HG03469 (cell line): ENCODE measurements at regions not wholly inside any gene's neighbourhood (a gene's known extent, or its start where the extent isn't known, plus 50 kb on each side); places are given as distances from the start of the nearest gene placed in this dataset.
A peak's percentile ranks its signal among the peaks of the same experiment; 100 is the strongest.

Experiments used
- ATAC-seq: cut with Tn5 transposase; IDR thresholded peaks from one replicate; pipeline ENCODE4 v1.9.1; 2021; ENCODE audit warnings: mild to moderate bottlenecking, moderate library complexity, moderate number of reproducible peaks; ENCODE audit not compliant: unreplicated experiment

DNA sequence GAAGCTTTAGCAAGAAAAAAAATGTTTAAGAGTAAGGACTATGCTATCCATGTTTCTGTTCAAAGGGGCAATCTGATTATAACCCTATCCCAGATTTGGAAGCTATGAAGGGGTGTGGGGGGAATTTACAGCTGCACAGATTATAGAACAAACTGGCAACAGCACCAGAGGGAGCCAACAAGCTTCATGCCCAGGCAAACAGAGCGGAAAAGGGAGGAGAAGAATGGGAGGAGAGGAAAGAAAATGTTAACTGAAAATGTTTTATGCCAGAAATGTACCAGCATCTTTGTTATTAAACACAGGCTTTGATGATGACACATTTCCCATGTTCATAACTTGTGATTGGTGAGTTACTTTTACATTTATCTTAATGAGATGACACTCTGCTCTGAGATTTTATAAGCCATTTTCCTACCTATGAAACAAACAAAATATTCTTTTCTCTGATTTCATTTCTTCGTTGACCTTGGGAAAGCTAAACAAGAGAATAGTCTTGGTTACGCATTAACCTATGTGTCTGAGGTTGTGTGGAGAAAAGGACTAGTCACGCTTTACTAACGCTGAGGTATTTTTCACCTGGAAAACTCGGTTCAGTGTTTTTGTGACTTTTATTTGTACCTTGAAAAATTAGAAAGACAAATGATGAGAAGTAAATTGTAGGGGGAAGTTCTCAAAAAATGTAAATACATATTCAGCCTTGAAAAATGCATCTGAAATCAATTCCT lies 235.8 kb upstream of the MIR17HG start:
- no peak for ATAC-seq

DNA sequence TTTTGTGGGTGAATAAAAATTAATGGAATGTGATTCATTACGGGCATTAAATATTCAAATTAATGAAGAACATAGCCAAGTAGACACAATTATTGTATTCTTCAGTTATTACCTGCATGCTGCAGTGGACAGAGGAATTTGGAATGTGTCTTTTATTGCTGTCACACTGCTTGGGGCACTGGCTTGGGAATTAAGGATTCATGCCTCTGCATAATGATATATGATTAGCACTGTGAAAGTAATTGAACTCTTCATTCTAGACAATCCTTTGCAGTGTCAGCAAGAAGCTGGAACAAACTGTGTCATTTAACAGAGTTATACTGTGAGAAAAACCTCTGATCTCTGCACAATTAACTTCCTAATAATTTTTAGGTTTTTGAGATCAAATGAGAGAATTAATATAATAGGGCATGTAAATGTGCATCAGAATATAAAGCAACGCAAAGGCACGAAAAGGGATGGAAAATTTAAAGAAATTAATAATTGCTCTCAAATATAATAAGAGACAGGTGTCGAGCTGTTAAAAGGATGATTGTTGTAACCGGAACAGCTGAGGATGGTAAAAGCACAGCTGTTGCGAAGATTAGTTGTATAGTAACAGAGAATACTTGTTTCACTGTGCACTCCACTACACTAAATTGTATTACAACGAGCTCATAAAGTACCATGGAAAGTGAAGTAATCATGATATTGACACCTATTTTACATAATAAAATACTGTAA lies 235.1 kb upstream of the MIR17HG start:
- ATAC-seq = no peak

- no peak for ATAC-seq
These were observed 234.6 kb upstream of the MIR17HG start for GRCh38 chr13:91112924-91113277.

DNA sequence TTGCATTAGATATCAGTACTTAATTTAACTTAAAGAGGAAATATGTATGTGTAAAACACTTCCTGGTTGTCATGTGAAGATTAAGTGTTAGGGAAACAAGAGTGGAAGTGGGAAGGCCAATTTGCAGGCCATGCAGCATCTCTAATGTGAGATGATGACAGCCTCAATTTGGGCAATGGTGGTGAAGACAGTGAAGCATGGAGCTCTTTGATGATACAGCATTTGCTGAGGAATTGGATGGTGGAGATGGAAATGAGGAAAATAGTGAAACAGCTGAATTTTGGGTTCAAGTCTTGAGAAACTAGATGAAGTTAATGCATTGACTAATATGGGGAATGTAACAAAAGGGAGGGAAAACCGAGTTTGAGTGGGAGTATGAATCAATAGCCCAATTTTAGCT lies 231.7 kb upstream of the MIR17HG start:
- no peak for ATAC-seq

DNA sequence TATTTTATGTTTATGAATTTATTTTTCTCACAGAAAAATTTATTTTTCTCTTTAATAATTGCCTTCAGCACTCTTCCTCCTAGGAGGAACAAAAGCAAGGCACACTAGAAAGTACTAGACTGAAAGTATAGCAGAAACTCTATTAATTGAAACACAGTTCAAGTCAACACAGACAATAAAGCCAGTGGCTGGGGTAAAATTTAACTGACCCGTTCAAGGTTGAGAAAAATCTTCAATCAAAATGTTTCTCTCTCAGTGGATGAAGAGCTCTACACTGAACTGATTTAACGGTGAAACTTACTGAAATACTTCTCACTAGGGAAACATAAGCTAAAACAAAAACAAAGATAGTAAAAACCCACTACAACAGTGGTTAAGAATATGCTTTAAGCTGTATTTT lies 230.1 kb upstream of the MIR17HG start:
- no peak for ATAC-seq

DNA sequence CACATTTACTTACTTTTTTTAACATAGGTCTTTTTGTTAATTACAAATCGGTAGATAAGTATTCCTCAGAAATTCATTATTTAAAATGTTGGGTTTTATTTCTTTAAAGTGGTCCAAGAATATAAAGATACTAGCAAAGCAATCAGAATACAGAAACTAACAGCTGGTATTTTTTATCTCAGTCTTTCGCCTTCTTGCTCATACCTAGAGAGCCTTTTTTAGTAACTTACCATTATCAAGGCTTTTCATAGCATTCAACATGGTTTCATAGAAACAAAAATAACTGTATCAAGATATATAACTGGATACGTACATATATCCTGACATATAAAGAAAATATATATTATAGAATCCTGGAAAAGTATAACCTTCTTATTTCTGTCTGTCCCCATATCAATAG lies 227.8 kb upstream of the MIR17HG start:
- no peak for ATAC-seq

DNA sequence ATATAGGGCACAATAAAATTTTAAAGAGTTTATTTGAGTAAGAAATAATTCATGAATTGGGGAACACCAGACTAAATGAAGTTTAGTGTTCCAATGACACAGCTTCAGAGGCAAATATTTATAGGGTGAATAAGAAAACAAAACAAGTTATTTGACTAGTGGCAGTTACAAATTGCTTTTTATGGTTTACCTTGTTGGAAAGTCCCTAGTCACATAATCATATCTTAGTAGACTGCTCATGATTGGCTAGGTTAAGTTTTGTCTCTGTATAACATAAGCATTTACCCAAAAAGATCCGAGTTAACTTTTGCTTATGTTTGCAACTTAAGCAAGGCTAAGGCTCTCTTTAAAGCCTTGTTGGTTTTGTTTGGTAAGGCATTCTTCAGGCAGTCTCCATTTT lies 224.7 kb upstream of the MIR17HG start:
- ATAC-seq = no peak

DNA sequence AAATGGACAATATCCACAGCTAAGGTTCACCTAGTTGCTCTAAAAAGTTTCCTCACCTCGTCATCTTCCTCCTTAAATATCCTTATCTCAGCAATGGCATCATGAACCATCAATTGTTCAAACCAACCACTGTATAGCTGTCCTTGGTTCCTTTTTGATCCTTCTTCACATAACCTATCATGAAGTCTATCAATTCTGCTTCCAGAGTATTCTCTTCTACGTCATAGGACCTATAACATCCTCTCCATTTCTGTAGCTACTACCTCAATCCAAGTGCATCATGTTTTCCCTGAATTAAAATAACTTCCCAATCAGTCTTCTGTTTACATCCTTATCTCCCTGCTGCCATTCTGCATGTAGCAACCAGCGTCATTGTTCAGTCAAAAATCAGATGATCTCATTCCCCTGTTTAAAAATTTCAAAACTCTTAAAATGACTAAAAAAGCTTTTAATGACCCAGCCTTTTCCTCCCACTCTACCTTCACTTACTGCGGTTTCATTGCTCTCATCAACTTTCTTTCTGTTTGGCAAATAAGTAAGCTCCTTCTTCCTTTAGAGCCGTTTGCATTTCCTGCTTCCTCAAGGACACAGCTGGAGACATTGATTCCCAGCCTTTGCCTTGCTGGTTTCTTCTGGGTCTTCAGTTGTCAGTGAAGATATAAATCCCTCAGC lies 223.9 kb upstream of the MIR17HG start:
- ATAC-seq = no peak

DNA sequence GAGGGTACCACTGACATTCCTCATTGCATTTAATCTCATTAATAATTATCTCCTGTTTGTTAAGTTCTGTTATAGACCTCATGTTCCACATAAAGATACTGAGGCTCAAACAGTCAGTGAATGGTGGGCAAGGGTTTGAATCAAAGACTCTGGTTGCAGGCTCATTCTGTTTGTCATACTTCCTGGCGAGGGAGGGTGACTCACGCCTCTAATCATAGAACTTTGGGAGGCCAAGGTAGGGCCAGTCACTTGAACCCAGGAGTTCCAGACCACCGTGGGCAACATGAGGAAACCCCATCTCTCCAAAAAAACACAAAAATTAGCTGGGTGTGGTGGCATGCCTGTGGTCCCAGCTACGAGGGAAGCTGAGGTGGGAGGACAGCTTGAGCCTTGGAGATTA lies 220.7 kb upstream of the MIR17HG start:
- no peak for ATAC-seq

- ATAC-seq = no peak
These were observed 219.5 kb upstream of the MIR17HG start for GRCh38 chr13:91127995-91128394.

GRCh38 chr13:91132381-91132780 lies 215.1 kb upstream of the MIR17HG start:
- no peak for ATAC-seq

DNA sequence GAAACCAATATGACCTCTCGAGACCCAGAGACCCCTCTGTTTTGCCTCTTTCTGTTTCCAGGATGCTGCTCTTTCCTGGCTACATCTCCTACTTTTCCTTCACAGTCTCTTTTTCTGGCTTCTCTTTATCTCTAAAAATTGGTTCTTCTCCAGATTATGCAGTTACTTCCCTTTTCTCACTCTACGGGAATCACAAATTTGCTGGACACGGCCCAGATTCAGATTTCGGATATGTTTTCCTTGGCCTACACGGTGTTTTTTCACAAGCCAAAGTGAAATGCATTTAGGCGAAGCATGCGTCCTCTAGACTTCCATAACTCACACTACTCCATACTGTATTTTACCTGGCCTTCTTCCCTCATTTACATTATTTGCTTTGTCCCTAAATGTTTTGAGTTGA lies 214.7 kb upstream of the MIR17HG start:
- ATAC-seq = no peak

DNA sequence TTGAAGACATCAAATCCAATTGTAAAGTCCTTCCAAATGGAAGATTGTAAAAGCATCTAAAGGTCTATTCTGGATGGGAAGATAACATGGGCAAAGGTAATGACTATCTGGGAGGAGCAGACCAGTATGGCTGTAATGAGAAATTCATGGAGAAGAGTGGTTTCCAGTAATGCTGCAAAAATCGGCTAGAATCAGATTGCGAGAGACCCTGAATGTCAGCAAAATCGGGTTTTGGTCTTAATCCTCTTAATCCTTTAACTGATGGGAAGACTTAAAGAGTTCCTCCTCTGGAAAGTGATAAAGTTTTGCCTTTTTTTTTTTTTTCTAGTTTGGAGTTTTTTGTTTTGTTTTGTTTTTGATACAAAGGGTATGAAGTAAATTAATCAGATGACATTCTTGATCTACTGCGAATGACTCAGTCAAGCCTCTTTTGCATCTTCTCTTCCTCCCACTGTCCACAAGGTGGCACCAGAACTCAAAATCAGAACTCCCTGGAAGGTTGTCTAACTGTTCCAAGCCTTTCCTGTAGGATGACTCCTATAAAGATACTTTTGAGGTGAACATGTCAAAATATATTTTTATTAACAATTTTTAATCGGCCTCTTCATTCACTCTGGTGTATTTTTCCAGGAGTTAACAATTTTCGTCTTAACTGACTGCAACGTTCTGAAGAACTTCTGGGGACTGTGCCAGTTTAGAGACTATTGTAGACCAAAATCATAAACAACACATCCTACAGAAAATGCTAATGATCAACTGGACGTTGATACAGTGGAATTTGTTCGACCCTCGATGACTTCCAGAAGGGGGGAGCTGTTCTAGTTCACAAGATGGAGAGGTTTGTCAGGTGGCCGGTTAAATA lies 213.3 kb upstream of the MIR17HG start:
- ATAC-seq = peak; percentile 79

DNA sequence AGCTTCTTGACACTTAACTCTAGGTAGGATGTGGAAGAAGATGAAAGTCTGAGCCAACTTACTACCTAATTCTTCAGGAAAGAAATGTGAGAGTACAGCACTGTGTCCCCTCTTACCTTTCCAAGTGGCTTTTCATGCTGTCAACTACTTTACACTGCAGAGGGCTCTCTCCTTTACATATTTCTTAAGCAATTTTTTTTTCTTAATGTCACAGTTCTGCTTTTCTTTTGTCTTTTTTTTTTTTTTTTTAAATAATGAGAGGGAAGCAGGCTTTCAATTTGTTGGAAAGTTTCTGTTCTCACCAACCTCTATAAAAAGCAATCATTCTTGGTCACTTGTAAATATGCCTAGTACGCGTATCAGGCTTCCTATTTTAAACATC lies 212.7 kb upstream of the MIR17HG start:
- no peak for ATAC-seq

GRCh38 chr13:91135376-91135775 lies 212.1 kb upstream of the MIR17HG start:
- ATAC-seq = no peak

GRCh38 chr13:91135968-91136367 lies 211.5 kb upstream of the MIR17HG start:
- no peak for ATAC-seq

- no peak for ATAC-seq
These were observed 210.7 kb upstream of the MIR17HG start for GRCh38 chr13:91136806-91137205.

DNA sequence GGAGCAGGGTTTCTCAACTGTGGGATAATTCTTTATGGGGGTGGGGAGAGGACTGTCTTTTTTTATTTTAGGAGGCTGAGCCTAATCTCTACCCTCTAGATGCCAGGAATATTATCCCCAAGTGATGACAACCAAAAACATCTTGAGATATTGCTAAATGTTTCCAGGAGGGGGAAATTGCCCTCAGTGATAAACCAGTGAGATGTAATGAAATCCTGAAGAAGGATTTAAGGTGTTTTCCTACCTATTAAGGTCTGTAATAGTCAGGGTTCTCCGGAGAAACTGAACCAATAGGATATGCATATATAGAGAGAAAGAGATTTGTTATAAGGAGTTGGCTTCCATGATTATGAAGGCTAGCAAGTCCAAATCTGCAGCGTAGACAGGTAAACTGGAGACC lies 208.3 kb upstream of the MIR17HG start:
- ATAC-seq = no peak

DNA sequence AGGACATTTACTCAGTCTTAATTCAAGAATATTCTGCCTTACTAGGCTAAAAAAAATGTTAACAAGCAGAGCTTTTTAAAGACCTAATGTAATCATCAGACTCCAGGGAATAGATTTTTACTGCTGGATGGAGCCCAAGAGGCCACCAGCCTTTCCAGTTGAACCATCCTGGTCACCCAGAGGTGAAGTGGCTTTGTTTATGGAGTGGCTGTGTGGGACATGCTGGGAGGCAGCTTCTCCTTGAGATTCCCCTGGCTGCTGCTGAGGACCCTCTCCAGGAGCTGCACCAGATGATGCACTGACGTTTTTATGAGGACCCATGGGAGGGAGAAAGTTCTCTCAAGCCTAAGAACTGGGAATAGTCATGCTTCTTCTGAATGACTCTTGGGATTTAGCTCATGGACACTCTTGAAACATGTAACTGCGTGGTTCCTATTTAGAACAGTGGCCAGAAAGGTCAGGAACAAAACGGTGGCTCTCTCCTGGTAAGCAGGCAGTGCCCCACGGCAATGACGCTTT lies 205.9 kb upstream of the MIR17HG start:
- ATAC-seq = no peak

DNA sequence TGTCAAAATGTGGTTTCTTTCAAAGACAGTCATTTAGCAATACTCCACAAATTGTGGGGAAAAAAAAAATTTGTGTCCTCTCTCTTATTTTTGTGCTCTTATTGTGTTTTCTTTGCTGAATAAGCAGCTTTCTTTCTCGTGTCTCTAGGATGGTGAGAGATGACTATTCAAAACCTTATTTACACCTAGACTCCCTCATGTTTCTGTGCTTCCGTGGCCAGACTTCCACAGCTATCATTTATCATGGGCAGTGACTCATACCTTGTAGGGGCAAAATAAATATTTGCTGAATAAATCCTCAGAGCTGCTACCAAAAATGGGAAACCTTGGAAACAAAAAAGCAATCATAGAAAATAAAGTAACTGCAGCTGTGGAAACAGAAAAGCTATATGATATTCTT lies 204.9 kb upstream of the MIR17HG start:
- ATAC-seq = no peak

DNA sequence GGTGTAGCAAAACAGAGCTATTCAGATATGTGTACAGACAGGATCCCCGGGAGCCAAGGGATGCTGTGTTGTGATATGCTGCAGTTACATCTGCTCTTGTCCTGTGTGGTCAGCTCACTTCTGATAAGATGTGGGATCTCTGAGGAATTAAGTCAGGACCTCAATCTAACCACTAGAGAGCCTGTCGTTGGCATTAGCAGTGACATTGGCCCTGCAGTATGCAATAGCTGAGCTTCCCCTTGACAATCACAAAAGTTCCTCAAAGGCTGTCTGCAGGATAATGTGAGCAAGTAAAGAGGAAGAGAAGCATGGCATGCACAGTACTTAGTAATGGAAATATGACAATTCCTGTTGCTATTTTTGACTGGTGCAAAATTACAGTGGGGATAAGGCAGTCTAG lies 203.4 kb upstream of the MIR17HG start:
- no peak for ATAC-seq
